Activated CD4-positive, alpha-beta T cell treated with anti-CD3 and anti-CD28 coated beads, Interleukin-2, Interleukin-4, amounts not matched to agents 100 ng/mL and 50 ng/mL, durations not matched to agents 16 hours and 8 hours (primary cell): ENCODE measurements at regions not wholly inside any gene's neighbourhood (a gene's known extent, or its start where the extent isn't known, plus 50 kb on each side); places are given as distances from the start of the nearest gene placed in this dataset.

Source experiments
- DNase-seq: peaks from one replicate; pipeline ENCODE4 v3.0.0-alpha.2; 2020; ENCODE audit warnings: low spot score

- no peak for DNase-seq
These were observed 495.2 kb upstream of the GRIA1 start for GRCh38 chr5:152995214-152995725.

GRCh38 chr5:153005711-153006110 lies 484.8 kb upstream of the GRIA1 start:
- no peak for DNase-seq

- no peak for DNase-seq
These were observed 483.8 kb upstream of the GRIA1 start for GRCh38 chr5:153006681-153007080.

GRCh38 chr5:153014194-153014593 lies 476.3 kb upstream of the GRIA1 start:
- DNase-seq = no peak

GRCh38 chr5:153018121-153018520 lies 472.3 kb upstream of the GRIA1 start:
- DNase-seq = no peak

- DNase-seq = no peak
These were observed 459.4 kb upstream of the GRIA1 start for GRCh38 chr5:153030755-153031725.

- DNase-seq = no peak
These were observed 451.0 kb upstream of the GRIA1 start for GRCh38 chr5:153039501-153039900.

- DNase-seq = no peak
These were observed 446.6 kb upstream of the GRIA1 start for GRCh38 chr5:153043886-153044285.

- no peak for DNase-seq
These were observed 439.8 kb upstream of the GRIA1 start for GRCh38 chr5:153050496-153051179.

- DNase-seq = no peak
These were observed 424.2 kb upstream of the GRIA1 start for GRCh38 chr5:153066281-153066680.

- no peak for DNase-seq
These were observed 422.6 kb upstream of the GRIA1 start for GRCh38 chr5:153067869-153068268.

GRCh38 chr5:153079396-153079795 lies 411.1 kb upstream of the GRIA1 start:
- no peak for DNase-seq

GRCh38 chr5:153080940-153081339 lies 409.5 kb upstream of the GRIA1 start:
- DNase-seq = no peak

GRCh38 chr5:153081385-153081784 lies 409.1 kb upstream of the GRIA1 start:
- DNase-seq = no peak

- no peak for DNase-seq
These were observed 406.0 kb upstream of the GRIA1 start for GRCh38 chr5:153084511-153084910.

GRCh38 chr5:153086486-153086885 lies 404.0 kb upstream of the GRIA1 start:
- no peak for DNase-seq

GRCh38 chr5:153088538-153088937 lies 401.9 kb upstream of the GRIA1 start:
- no peak for DNase-seq

GRCh38 chr5:153094333-153094732 lies 396.1 kb upstream of the GRIA1 start:
- DNase-seq = no peak

GRCh38 chr5:153096381-153096780 lies 394.1 kb upstream of the GRIA1 start:
- DNase-seq = no peak

GRCh38 chr5:153099328-153099727 lies 391.1 kb upstream of the GRIA1 start:
- no peak for DNase-seq

GRCh38 chr5:153101235-153102180 lies 389.0 kb upstream of the GRIA1 start:
- no peak for DNase-seq

GRCh38 chr5:153116916-153117315 lies 373.6 kb upstream of the GRIA1 start:
- DNase-seq = no peak
